IPS-NIHi7 (cell line): ENCODE measurements at regions not wholly inside any gene's neighbourhood (a gene's known extent, or its start where the extent isn't known, plus 50 kb on each side); places are given as distances from the start of the nearest gene placed in this dataset.
A peak's percentile ranks its signal among the peaks of the same experiment; 100 is the strongest.
"Not testable (repeated sequence)": the region's sequence is repeated elsewhere in the genome, so short reads cannot be mapped to it uniquely, and the experiment has no call there.

Experiments used
- DNase-seq: peaks from one replicate; pipeline ENCODE4 v3.0.0; 2012; ENCODE audit warnings: mixed read lengths; ENCODE audit errors: extremely low spot score

GRCh38 chr19:32032561-32032960 lies 312.8 kb upstream of the ZNF507 start:
- no peak for DNase-seq

GRCh38 chr19:32035626-32036025 lies 309.8 kb upstream of the ZNF507 start:
- DNase-seq = no peak

GRCh38 chr19:32038021-32038920 lies 307.1 kb upstream of the ZNF507 start:
- no peak for DNase-seq

- no peak for DNase-seq
These were observed 306.4 kb upstream of the ZNF507 start for GRCh38 chr19:32038961-32039360.

- no peak for DNase-seq
These were observed 306.0 kb upstream of the ZNF507 start for GRCh38 chr19:32039440-32039839.

- DNase-seq = no peak
These were observed 305.2 kb upstream of the ZNF507 start for GRCh38 chr19:32040236-32040635.

GRCh38 chr19:32041681-32042292 lies 303.6 kb upstream of the ZNF507 start:
- peak; percentile 74 for DNase-seq

GRCh38 chr19:32047788-32048187 lies 297.6 kb upstream of the ZNF507 start:
- DNase-seq = no peak

DNA sequence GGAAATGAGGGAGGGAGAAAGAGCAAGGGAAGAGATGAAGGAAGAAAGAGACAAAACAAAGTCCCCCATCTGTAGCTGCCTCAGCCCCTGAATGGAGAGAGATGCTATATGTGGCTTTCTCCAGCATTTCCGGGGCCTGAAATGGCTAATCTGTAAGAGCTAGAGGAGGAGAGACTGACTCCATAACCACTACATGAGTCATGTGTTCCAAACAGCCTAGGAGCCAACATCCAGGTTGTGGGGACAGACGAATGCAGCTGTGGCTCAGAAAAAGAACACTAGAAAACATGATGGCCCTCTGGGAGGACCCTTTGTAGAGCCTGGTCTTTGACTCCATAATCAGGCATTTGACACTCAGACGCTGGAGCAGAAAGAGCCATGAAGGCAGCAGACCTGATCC lies 292.0 kb upstream of the ZNF507 start:
- DNase-seq = no peak

- no peak for DNase-seq
These were observed 291.5 kb upstream of the ZNF507 start for GRCh38 chr19:32053861-32054260.

- DNase-seq = no peak
These were observed 287.3 kb upstream of the ZNF507 start for GRCh38 chr19:32058131-32058530.

- no peak for DNase-seq
These were observed 284.1 kb upstream of the ZNF507 start for GRCh38 chr19:32061315-32061714.

DNA sequence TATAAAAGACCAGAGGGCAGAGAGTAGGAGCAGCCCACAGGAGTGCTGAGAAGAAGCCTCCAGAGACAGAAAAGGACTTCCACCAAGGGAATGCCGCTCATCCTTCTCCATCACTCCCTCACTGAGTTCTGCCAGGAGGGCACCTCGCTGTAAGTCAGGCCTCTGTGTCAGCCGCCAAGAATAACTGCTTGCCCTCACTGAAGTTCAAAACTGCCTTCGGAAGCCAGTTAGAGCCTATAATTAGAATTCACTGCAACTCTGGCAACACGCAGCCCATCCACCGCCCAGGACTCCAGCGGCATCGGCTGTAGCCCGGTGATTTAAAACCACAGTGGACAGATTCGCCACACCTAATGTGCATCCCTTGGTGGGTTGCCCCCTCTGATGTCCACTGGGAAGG lies 281.8 kb upstream of the ZNF507 start:
- no peak for DNase-seq

DNA sequence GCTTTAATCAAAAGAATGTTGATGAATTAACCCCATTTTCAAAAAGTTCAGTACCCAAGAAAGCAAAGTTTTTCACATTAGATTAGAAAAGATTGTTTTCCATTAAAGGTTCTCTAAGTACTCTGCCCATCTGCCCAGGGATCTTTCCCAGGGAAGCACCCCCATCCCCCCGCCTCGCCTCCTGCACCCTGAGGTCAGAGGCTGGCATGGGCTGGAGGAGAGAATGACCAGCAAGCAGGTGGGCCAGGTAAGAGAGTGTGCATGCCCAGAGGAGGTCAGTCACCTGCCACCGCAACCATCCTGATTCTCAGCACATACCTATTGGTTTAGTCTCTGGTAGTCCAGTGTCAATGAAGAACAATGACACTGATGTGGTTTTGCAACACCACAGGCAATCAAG lies 279.4 kb upstream of the ZNF507 start:
- DNase-seq = no peak

DNA sequence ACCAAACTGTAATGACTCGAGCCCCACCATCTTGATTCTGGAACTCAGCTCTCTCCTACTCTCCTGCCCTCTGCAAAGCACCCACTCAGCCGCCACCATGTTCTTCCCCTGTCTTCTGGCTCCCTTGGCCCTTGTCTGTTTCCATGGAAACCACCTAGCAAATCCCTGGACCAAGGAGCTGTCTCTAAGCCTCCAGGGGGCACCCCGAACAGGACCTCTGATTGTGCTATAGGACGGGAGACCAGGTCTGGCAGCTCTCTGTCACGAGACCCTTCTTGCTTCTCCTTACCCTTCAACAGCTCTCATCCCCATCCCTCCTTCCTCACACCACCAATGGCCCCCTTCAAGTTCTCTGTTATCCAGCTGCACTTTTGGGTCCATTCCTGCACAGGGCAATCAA lies 277.7 kb upstream of the ZNF507 start:
- DNase-seq = peak; percentile 86

- DNase-seq = no peak
These were observed 276.6 kb upstream of the ZNF507 start for GRCh38 chr19:32068793-32069192.

DNA sequence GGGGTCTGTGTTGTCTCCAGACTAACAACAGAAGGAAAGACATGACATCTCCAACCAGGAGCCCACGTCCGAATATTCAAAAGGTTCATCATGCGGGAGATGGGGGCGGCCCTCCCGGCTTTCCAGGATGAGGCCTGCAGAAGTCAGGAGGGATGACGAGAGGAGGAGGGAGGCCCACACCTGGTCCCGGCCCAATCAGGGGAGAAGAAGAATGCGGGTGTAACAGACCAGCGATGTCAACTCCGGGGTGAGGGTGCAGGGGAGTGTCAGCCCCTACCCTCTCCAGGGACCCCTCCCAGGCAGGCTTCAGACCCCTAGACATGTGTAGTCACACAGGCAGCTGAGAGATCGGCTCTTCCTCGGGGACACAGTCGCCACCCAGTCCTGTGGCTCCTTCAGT lies 275.3 kb upstream of the ZNF507 start:
- no peak for DNase-seq

DNA sequence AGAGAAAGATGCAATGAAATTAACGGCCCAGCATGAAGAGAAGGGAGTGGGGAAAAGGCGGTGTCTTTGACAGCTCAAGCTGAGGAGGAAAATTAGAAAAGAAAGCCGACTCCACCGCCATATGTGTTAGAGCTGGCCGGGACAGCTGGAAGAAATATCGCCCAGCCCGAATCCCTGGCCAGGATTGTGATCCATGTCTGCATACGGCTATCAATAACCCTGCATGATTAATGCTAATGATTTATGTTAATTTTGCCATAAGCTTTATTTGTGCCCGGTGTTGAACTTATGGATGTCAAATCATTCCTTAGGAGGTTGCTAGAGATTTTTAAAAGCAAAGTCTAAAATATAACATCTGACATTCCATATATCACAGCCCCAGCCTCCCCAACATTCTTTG lies 263.4 kb upstream of the ZNF507 start:
- no peak for DNase-seq

DNA sequence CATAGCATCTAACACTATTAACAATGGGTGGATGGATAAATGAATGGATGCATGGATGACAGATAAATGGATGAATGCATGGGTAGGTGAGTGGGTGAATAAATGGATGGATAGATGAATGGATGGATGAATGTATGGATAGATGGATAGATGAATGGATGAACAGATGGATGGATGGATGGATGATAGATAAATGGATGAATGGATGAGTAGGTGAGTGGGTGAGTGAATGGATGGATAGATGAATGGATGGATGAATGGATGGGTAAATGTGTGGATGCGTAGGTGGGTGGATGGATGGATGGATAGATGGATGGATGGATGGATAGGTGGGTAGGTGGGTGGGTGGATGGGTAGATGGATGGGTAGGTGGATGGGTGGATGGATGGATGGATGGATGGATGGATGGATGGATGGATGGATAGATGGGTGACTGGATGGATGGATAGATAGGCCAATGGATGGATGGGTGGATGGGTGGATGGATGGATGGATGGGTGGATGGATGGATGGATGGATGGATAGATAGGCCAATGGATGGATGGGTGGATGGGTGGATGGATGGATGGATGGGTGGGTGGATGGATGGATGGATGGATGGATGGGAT lies 260.6 kb upstream of the ZNF507 start:
- DNase-seq = not testable (repeated sequence)

GRCh38 chr19:32091241-32091640 lies 254.2 kb upstream of the ZNF507 start:
- no peak for DNase-seq

GRCh38 chr19:32097011-32097410 lies 248.4 kb upstream of the ZNF507 start:
- no peak for DNase-seq

DNA sequence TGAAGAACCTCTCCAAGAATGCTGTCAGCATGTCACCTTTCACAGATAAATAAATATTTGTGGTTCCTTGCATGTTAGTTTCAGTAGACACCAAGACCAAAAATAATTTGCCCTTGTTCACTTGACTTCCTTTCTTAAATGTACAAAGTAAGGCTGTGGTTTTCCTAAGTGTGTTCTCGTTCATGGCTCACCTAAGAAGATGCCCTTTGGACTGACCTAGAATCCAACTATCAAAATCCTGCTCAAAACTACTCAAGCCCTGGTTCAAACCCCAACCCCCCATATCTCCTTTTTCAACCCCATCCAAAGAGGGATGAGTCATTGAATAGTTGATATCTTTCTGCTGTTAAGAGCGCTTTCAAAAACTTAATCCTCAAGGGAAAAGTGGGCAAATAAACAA lies 247.8 kb upstream of the ZNF507 start:
- no peak for DNase-seq

GRCh38 chr19:32098968-32099367 lies 246.4 kb upstream of the ZNF507 start:
- no peak for DNase-seq
